ENCODE measurements at regions not wholly inside any gene's neighbourhood (a gene's known extent, or its start where the extent isn't known, plus 50 kb on each side); places are given as distances from the start of the nearest gene placed in this dataset.

DNA sequence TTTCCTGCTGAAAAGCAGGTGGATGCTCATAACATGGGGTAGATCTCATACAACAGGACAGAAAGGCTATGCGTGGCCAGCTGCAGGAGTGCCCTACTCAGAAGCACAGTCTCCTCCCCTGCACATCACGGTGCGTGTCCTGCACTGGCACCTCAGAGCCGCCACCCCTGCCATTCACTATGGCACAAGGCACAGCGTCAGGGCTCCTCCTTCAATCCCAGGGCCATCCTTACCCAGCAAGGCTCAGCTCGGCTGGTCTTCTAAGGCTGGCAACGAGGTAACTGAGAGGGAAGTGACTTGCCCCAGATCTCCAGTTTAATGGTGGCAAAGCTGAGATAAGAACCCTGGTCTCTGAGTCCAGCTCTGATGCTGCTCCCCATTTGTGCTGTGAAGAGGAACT lies 97.1 kb downstream of the CPN2 start:
- DNase-seq (ENCODE audit: low read depth) = no peak
- TF ChIP-seq CTCF (conservative IDR thresholded peaks at IDR 0.05; ENCODE audit: low read depth, low read length) = no peak
- H3K4me3 ChIP-seq (ENCODE audit: low read length) = no peak overlapping the region

- no peak overlapping the region for H3K4me3 ChIP-seq (ENCODE audit: low read length)
- no peak for TF ChIP-seq CTCF (conservative IDR thresholded peaks at IDR 0.05; ENCODE audit: low read depth, low read length)
- peak; percentile 92 for DNase-seq (ENCODE audit: low read depth)
These were observed 95.7 kb downstream of the CPN2 start for GRCh38 chr3:194255252-194256039.

GRCh38 chr3:194256040-194256945 lies 94.8 kb downstream of the CPN2 start:
- no peak for DNase-seq (ENCODE audit: low read depth)
- TF ChIP-seq CTCF (conservative IDR thresholded peaks at IDR 0.05; ENCODE audit: low read depth, low read length) = no peak
- no peak overlapping the region for H3K4me3 ChIP-seq (ENCODE audit: low read length)

DNA sequence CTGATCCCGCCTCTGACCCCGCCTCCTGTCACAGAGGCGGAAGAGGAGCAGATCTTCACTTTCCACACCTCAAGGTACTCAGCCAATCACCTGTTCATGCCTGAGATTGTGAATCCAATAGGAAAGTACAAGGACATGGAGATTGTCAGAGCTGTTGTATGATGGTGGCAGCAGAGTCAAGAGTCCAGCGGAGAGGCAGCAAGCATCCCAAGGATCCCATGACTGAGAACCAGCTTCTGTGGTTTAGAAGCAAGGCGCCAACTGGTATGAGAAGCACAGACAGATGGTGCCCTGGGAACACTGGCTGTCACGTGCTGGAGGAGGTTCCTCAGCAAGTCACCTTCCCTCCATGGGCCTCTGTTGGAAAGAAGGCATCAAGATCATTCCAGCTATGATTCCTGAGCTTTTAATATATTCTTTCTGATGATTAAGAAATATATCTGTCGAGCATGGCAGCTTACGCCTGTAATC lies 93.9 kb downstream of the CPN2 start:
- no peak overlapping the region for H3K4me3 ChIP-seq (ENCODE audit: low read length)
- TF ChIP-seq CTCF (conservative IDR thresholded peaks at IDR 0.05; ENCODE audit: low read depth, low read length) = no peak
- DNase-seq (ENCODE audit: low read depth) = no peak

- TF ChIP-seq CTCF (conservative IDR thresholded peaks at IDR 0.05; ENCODE audit: low read depth, low read length) = no peak
- no peak overlapping the region for H3K4me3 ChIP-seq (ENCODE audit: low read length)
- DNase-seq (ENCODE audit: low read depth) = no peak
These were observed 93.0 kb downstream of the CPN2 start for GRCh38 chr3:194257916-194258668.

GRCh38 chr3:194259982-194260766 lies 91.0 kb downstream of the CPN2 start:
- TF ChIP-seq CTCF (conservative IDR thresholded peaks at IDR 0.05; ENCODE audit: low read depth, low read length) = no peak
- no peak for DNase-seq (ENCODE audit: low read depth)
- no peak overlapping the region for H3K4me3 ChIP-seq (ENCODE audit: low read length)

Measured in retinal pigment epithelial cell (primary cell).